SHP77 (cell line): ENCODE measurements at regions not wholly inside any gene's neighbourhood (a gene's known extent, or its start where the extent isn't known, plus 50 kb on each side); places are given as distances from the start of the nearest gene placed in this dataset.

Experiments used
- DNase-seq, 2 experiments: peaks; one replicate each; lab custom pipeline; 2025; lab: John Stamatoyannopoulos, UW

- no peak for DNase-seq
These were observed 213.6 kb upstream of the DTNBP1 start for GRCh38 chr6:15876406-15876805.

- DNase-seq, result no peak
These were observed 213.0 kb upstream of the DTNBP1 start for GRCh38 chr6:15875797-15876196.

- DNase-seq, result no peak
These were observed 212.0 kb upstream of the DTNBP1 start for GRCh38 chr6:15874821-15875220.

GRCh38 chr6:15874326-15874725 lies 211.5 kb upstream of the DTNBP1 start:
- DNase-seq, result no peak

- DNase-seq, result no peak
These were observed 209.6 kb upstream of the DTNBP1 start for GRCh38 chr6:15872241-15873103.

GRCh38 chr6:15871276-15871675 lies 208.4 kb upstream of the DTNBP1 start:
- no peak for DNase-seq

GRCh38 chr6:15870333-15871043 lies 207.7 kb upstream of the DTNBP1 start:
- DNase-seq, result no peak

- DNase-seq, result no peak
These were observed 201.9 kb upstream of the DTNBP1 start for GRCh38 chr6:15864708-15865062.

GRCh38 chr6:15864038-15864707 lies 201.3 kb upstream of the DTNBP1 start:
- no peak for DNase-seq

- no peak for DNase-seq
These were observed 200.0 kb upstream of the DTNBP1 start for GRCh38 chr6:15862810-15863209.

GRCh38 chr6:15861486-15861885 lies 198.7 kb upstream of the DTNBP1 start:
- DNase-seq, result no peak

GRCh38 chr6:15854826-15855710 lies 192.2 kb upstream of the DTNBP1 start:
- DNase-seq, result no peak

GRCh38 chr6:15854378-15854777 lies 191.6 kb upstream of the DTNBP1 start:
- DNase-seq, result no peak

- DNase-seq, result no peak
These were observed 190.4 kb upstream of the DTNBP1 start for GRCh38 chr6:15853259-15853658.

- DNase-seq, result no peak
These were observed 189.5 kb upstream of the DTNBP1 start for GRCh38 chr6:15852289-15852688.

GRCh38 chr6:15849395-15849794 lies 186.6 kb upstream of the DTNBP1 start:
- DNase-seq, result no peak

- DNase-seq, result no peak
These were observed 182.7 kb upstream of the DTNBP1 start for GRCh38 chr6:15845492-15845891.

GRCh38 chr6:15843764-15844163 lies 180.9 kb upstream of the DTNBP1 start:
- DNase-seq, result no peak

GRCh38 chr6:15843226-15843625 lies 180.4 kb upstream of the DTNBP1 start:
- no peak for DNase-seq

- DNase-seq, result no peak
These were observed 179.9 kb upstream of the DTNBP1 start for GRCh38 chr6:15842727-15843117.

GRCh38 chr6:15841937-15842726 lies 179.3 kb upstream of the DTNBP1 start:
- DNase-seq, result no peak
